Activated T-cell treated with anti-CD3 and anti-CD28 coated beads, Interleukin-2, amount 50 U/mL, for 24 hours (primary cell): ENCODE measurements at regions not wholly inside any gene's neighbourhood (a gene's known extent, or its start where the extent isn't known, plus 50 kb on each side); places are given as distances from the start of the nearest gene placed in this dataset.

Source experiments
- DNase-seq: peaks from one replicate; pipeline ENCODE4 v3.0.0-alpha.2; 2020
- H3K27ac Mint-ChIP-seq: 2 replicates; pipeline ENCODE4 v1.8.0; 2020; ENCODE audit warnings: mild to moderate bottlenecking, mixed read lengths
- H3K27me3 Mint-ChIP-seq: 2 replicates; pipeline ENCODE4 v1.8.0; 2020; ENCODE audit warnings: mixed read lengths
- H3K36me3 Mint-ChIP-seq: 2 replicates; pipeline ENCODE4 v1.8.0; 2020; ENCODE audit warnings: low read depth, mixed read lengths
- H3K4me1 Mint-ChIP-seq: 2 replicates; pipeline ENCODE4 v1.8.0; 2020; ENCODE audit warnings: low read depth, mixed read lengths
- H3K4me3 Mint-ChIP-seq: 2 replicates; pipeline ENCODE4 v1.8.0; 2020; ENCODE audit warnings: mild to moderate bottlenecking, moderate library complexity, mixed read lengths
- H3K9me3 Mint-ChIP-seq: 2 replicates; pipeline ENCODE4 v1.8.0; 2020; ENCODE audit warnings: mixed read lengths

GRCh38 chr9:12554636-12555035 is 138.5 kb upstream of the TYRP1 start:
- no peaks in the 10 kb centered on the region for H3K27me3 Mint-ChIP-seq
- no peaks in the 10 kb centered on the region for H3K4me1 Mint-ChIP-seq
- no peak for DNase-seq
- no peaks in the 10 kb centered on the region for H3K36me3 Mint-ChIP-seq
- peaks cover 3% of the 10 kb centered on the region for H3K9me3 Mint-ChIP-seq
- no peak overlapping the region for H3K27ac Mint-ChIP-seq
- H3K4me3 Mint-ChIP-seq = no peak overlapping the region

GRCh38 chr9:12566404-12567090 is 126.6 kb upstream of the TYRP1 start:
- H3K4me1 Mint-ChIP-seq = no peaks in the 10 kb centered on the region
- H3K36me3 Mint-ChIP-seq = no peaks in the 10 kb centered on the region
- H3K27ac Mint-ChIP-seq = no peak overlapping the region
- H3K9me3 Mint-ChIP-seq = peaks cover 21% of the 10 kb centered on the region
- no peak overlapping the region for H3K4me3 Mint-ChIP-seq
- DNase-seq = no peak
- H3K27me3 Mint-ChIP-seq = no peaks in the 10 kb centered on the region

GRCh38 chr9:12584656-12585522 is 108.3 kb upstream of the TYRP1 start:
- no peaks in the 10 kb centered on the region for H3K27me3 Mint-ChIP-seq
- no peaks in the 10 kb centered on the region for H3K4me1 Mint-ChIP-seq
- H3K27ac Mint-ChIP-seq = no peak overlapping the region
- DNase-seq = no peak
- H3K4me3 Mint-ChIP-seq = no peak overlapping the region
- peaks cover 14% of the 10 kb centered on the region for H3K9me3 Mint-ChIP-seq
- no peaks in the 10 kb centered on the region for H3K36me3 Mint-ChIP-seq

- Mint-ChIP-seq H3K4me3 (no peak overlapping the region), H3K27me3 (no peaks in the 10 kb centered on the region), H3K9me3 (peaks cover 8% of the 10 kb centered on the region), H3K27ac (no peak overlapping the region), H3K36me3 (no peaks in the 10 kb centered on the region), H3K4me1 (no peaks in the 10 kb centered on the region)
- DNase-seq = no peak
Observed at GRCh38 chr9:12595400-12595799, 97.8 kb upstream of the TYRP1 start.

GRCh38 chr9:12604164-12604821 is 88.9 kb upstream of the TYRP1 start:
- Mint-ChIP-seq H3K4me3 (no peak overlapping the region), H3K9me3 (peaks cover 10% of the 10 kb centered on the region), H3K4me1 (no peaks in the 10 kb centered on the region), H3K27ac (no peak overlapping the region), H3K36me3 (no peaks in the 10 kb centered on the region), H3K27me3 (no peaks in the 10 kb centered on the region)
- no peak for DNase-seq

GRCh38 chr9:12612211-12612770 is 80.9 kb upstream of the TYRP1 start:
- Mint-ChIP-seq H3K4me1 (no peaks in the 10 kb centered on the region), H3K9me3 (peaks cover 41% of the 10 kb centered on the region), H3K36me3 (no peaks in the 10 kb centered on the region), H3K27ac (no peak overlapping the region), H3K4me3 (no peak overlapping the region), H3K27me3 (no peaks in the 10 kb centered on the region)
- no peak for DNase-seq

GRCh38 chr9:12613071-12613470 is 80.1 kb upstream of the TYRP1 start:
- no peak overlapping the region for H3K27ac Mint-ChIP-seq
- H3K36me3 Mint-ChIP-seq = no peaks in the 10 kb centered on the region
- H3K27me3 Mint-ChIP-seq = no peaks in the 10 kb centered on the region
- no peaks in the 10 kb centered on the region for H3K4me1 Mint-ChIP-seq
- no peak for DNase-seq
- peaks cover 40% of the 10 kb centered on the region for H3K9me3 Mint-ChIP-seq
- H3K4me3 Mint-ChIP-seq = no peak overlapping the region

- Mint-ChIP-seq H3K36me3 (no peaks in the 10 kb centered on the region), H3K27me3 (no peaks in the 10 kb centered on the region), H3K27ac (no peak overlapping the region), H3K4me3 (no peak overlapping the region), H3K4me1 (no peaks in the 10 kb centered on the region), H3K9me3 (peaks cover 34% of the 10 kb centered on the region)
- no peak for DNase-seq
Observed at GRCh38 chr9:12614488-12614887, 78.7 kb upstream of the TYRP1 start.

GRCh38 chr9:12618956-12619355 is 74.2 kb upstream of the TYRP1 start:
- Mint-ChIP-seq H3K36me3 (no peaks in the 10 kb centered on the region), H3K27ac (no peak overlapping the region), H3K4me1 (no peaks in the 10 kb centered on the region), H3K9me3 (peaks cover 28% of the 10 kb centered on the region), H3K27me3 (no peaks in the 10 kb centered on the region), H3K4me3 (no peak overlapping the region)
- DNase-seq = no peak

GRCh38 chr9:12625844-12626243 is 67.3 kb upstream of the TYRP1 start:
- H3K27ac Mint-ChIP-seq = no peak overlapping the region
- H3K36me3 Mint-ChIP-seq = no peaks in the 10 kb centered on the region
- no peaks in the 10 kb centered on the region for H3K4me1 Mint-ChIP-seq
- no peaks in the 10 kb centered on the region for H3K27me3 Mint-ChIP-seq
- no peak for DNase-seq
- H3K4me3 Mint-ChIP-seq = no peak overlapping the region
- H3K9me3 Mint-ChIP-seq = peaks cover 24% of the 10 kb centered on the region

GRCh38 chr9:12627096-12627495 is 66.1 kb upstream of the TYRP1 start:
- H3K4me1 Mint-ChIP-seq = no peaks in the 10 kb centered on the region
- no peak for DNase-seq
- H3K27ac Mint-ChIP-seq = no peak overlapping the region
- no peaks in the 10 kb centered on the region for H3K36me3 Mint-ChIP-seq
- peaks cover 27% of the 10 kb centered on the region for H3K9me3 Mint-ChIP-seq
- no peak overlapping the region for H3K4me3 Mint-ChIP-seq
- H3K27me3 Mint-ChIP-seq = no peaks in the 10 kb centered on the region

GRCh38 chr9:12628546-12628945 is 64.6 kb upstream of the TYRP1 start:
- H3K36me3 Mint-ChIP-seq = no peaks in the 10 kb centered on the region
- H3K27me3 Mint-ChIP-seq = no peaks in the 10 kb centered on the region
- DNase-seq = no peak
- H3K4me3 Mint-ChIP-seq = no peak overlapping the region
- H3K27ac Mint-ChIP-seq = no peak overlapping the region
- H3K9me3 Mint-ChIP-seq = peaks cover 26% of the 10 kb centered on the region
- no peaks in the 10 kb centered on the region for H3K4me1 Mint-ChIP-seq

- Mint-ChIP-seq H3K9me3 (peaks cover 26% of the 10 kb centered on the region), H3K36me3 (no peaks in the 10 kb centered on the region), H3K4me1 (no peaks in the 10 kb centered on the region), H3K4me3 (no peak overlapping the region), H3K27me3 (no peaks in the 10 kb centered on the region), H3K27ac (no peak overlapping the region)
- DNase-seq = no peak
Observed at GRCh38 chr9:12629067-12629466, 64.1 kb upstream of the TYRP1 start.

- Mint-ChIP-seq H3K27ac (no peak overlapping the region), H3K27me3 (no peaks in the 10 kb centered on the region), H3K4me3 (no peak overlapping the region), H3K36me3 (no peaks in the 10 kb centered on the region), H3K4me1 (no peaks in the 10 kb centered on the region), H3K9me3 (peaks cover 22% of the 10 kb centered on the region)
- no peak for DNase-seq
Observed at GRCh38 chr9:12631866-12632265, 61.3 kb upstream of the TYRP1 start.
